SJCRH30 (cell line): ENCODE measurements at regions not wholly inside any gene's neighbourhood (a gene's known extent, or its start where the extent isn't known, plus 50 kb on each side); places are given as distances from the start of the nearest gene placed in this dataset.
A peak's percentile ranks its signal among the peaks of the same experiment; 100 is the strongest.

Experiments used
- DNase-seq, 2 experiments: peaks; one replicate each; pipeline ENCODE4 v3.0.0-alpha.2; 2015 to 2020
- H3K27ac ChIP-seq: fragments of 250-450 bp; sonication (Bioruptor Pico); 2 replicates; pipeline ENCODE4 v1.5.1; 2020; ENCODE audit warnings: mild to moderate bottlenecking, moderate library complexity
- H3K27me3 ChIP-seq: fragments of 250-450 bp; sonication (Bioruptor Pico); 2 replicates; pipeline ENCODE4 v1.5.1; 2020; ENCODE audit warnings: mild to moderate bottlenecking, moderate library complexity
- H3K36me3 ChIP-seq: fragments of 250-450 bp; sonication (Bioruptor Pico); 2 replicates; pipeline ENCODE4 v1.5.1; 2020; ENCODE audit warnings: mild to moderate bottlenecking, moderate library complexity
- H3K4me1 ChIP-seq: fragments of 250-450 bp; sonication (Bioruptor Pico); 2 replicates; pipeline ENCODE4 v1.5.1; 2020; ENCODE audit warnings: mild to moderate bottlenecking, moderate library complexity
- H3K4me3 ChIP-seq: fragments of 250-450 bp; sonication (Bioruptor Pico); 2 replicates; pipeline ENCODE4 v1.5.1; 2020; ENCODE audit warnings: mild to moderate bottlenecking, moderate library complexity
- H3K9me3 ChIP-seq: fragments of 250-450 bp; sonication (Bioruptor Pico); replicated peaks from 2 replicates; pipeline ENCODE4 v1.5.1; 2020; ENCODE audit warnings: mild to moderate bottlenecking, moderate library complexity

- DNase-seq = no peak
- peaks cover 3% of the 10 kb centered on the region; the same call in 1 of the 2 replicates for H3K4me1 ChIP-seq
- no peaks in the 10 kb centered on the region; the same call in 1 of the 2 replicates for H3K27me3 ChIP-seq
- H3K4me3 ChIP-seq = no peak overlapping the region
- no peaks in the 10 kb centered on the region for H3K36me3 ChIP-seq
- H3K9me3 ChIP-seq = no peaks in the 10 kb centered on the region
- no peak overlapping the region for H3K27ac ChIP-seq
These were observed 186.6 kb upstream of the ZNF608 start for GRCh38 chr5:124932791-124933600.

GRCh38 chr5:124935065-124935464, 188.6 kb upstream of the ZNF608 start:
- Histone ChIP-seq H3K27me3 (no peaks in the 10 kb centered on the region; the same call in 1 of the 2 replicates), H3K27ac (no peak overlapping the region)

GRCh38 chr5:124936626-124936933, 190.1 kb upstream of the ZNF608 start:
- H3K27ac ChIP-seq = no peak overlapping the region; the same call in 1 of the 2 replicates
- DNase-seq = no peak
- H3K4me3 ChIP-seq = no peak overlapping the region

More at GRCh38 chr5:124935065-124935464, 188.6 kb upstream of the ZNF608 start:
- Histone ChIP-seq H3K9me3 (no peaks in the 10 kb centered on the region), H3K4me1 (peaks cover 3% of the 10 kb centered on the region; the same call in 1 of the 2 replicates), H3K4me3 (no peak overlapping the region), H3K36me3 (no peaks in the 10 kb centered on the region)
- no peak for DNase-seq

GRCh38 chr5:124941051-124942049, 194.9 kb upstream of the ZNF608 start:
- Histone ChIP-seq H3K9me3 (no peaks in the 10 kb centered on the region), H3K4me1 (no peaks in the 10 kb centered on the region), H3K36me3 (no peaks in the 10 kb centered on the region), H3K27me3 (no peaks in the 10 kb centered on the region), H3K27ac (no peak overlapping the region), H3K4me3 (no peak overlapping the region)
- no peak for DNase-seq

More at GRCh38 chr5:124936626-124936933, 190.1 kb upstream of the ZNF608 start:
- Histone ChIP-seq H3K9me3 (no peaks in the 10 kb centered on the region), H3K27me3 (no peaks in the 10 kb centered on the region; the same call in 1 of the 2 replicates), H3K4me1 (peaks cover 3% of the 10 kb centered on the region; the same call in 1 of the 2 replicates), H3K36me3 (no peaks in the 10 kb centered on the region)

GRCh38 chr5:124948062-124948753, 201.8 kb upstream of the ZNF608 start:
- peak in 1 of 2 experiments; percentile 34 for DNase-seq
- H3K36me3 ChIP-seq = no peaks in the 10 kb centered on the region
- H3K4me1 ChIP-seq = peaks cover 15% of the 10 kb centered on the region
- H3K9me3 ChIP-seq = no peaks in the 10 kb centered on the region
- no peaks in the 10 kb centered on the region for H3K27me3 ChIP-seq
- no peak overlapping the region for H3K4me3 ChIP-seq
- peak overlapping the region; percentile 8; the same call in 1 of the 2 replicates for H3K27ac ChIP-seq

GRCh38 chr5:124948754-124949275, 202.4 kb upstream of the ZNF608 start:
- peak in 1 of 2 experiments; percentile 47 for DNase-seq

GRCh38 chr5:124949862-124950261, 203.4 kb upstream of the ZNF608 start:
- no peaks in the 10 kb centered on the region for H3K27me3 ChIP-seq
- H3K36me3 ChIP-seq = no peaks in the 10 kb centered on the region
- peak in 1 of 2 experiments; percentile 39 for DNase-seq
- H3K4me1 ChIP-seq = peaks cover 15% of the 10 kb centered on the region
- H3K4me3 ChIP-seq = no peak overlapping the region
- H3K9me3 ChIP-seq = no peaks in the 10 kb centered on the region
- H3K27ac ChIP-seq = no peak overlapping the region

More at GRCh38 chr5:124948754-124949275, 202.4 kb upstream of the ZNF608 start:
- Histone ChIP-seq H3K9me3 (no peaks in the 10 kb centered on the region), H3K4me1 (peaks cover 15% of the 10 kb centered on the region), H3K36me3 (no peaks in the 10 kb centered on the region), H3K27ac (peak overlapping the region; percentile 8; the same call in 1 of the 2 replicates), H3K4me3 (no peak overlapping the region), H3K27me3 (no peaks in the 10 kb centered on the region)

GRCh38 chr5:124951105-124951504, 204.7 kb upstream of the ZNF608 start:
- H3K4me3 ChIP-seq = no peak overlapping the region
- peaks cover 15% of the 10 kb centered on the region for H3K4me1 ChIP-seq
- H3K27me3 ChIP-seq = no peaks in the 10 kb centered on the region
- H3K36me3 ChIP-seq = no peaks in the 10 kb centered on the region
- no peak overlapping the region for H3K27ac ChIP-seq
- no peak for DNase-seq
- H3K9me3 ChIP-seq = no peaks in the 10 kb centered on the region

- no peak overlapping the region for H3K27ac ChIP-seq
- H3K9me3 ChIP-seq = no peaks in the 10 kb centered on the region
- no peak overlapping the region for H3K4me3 ChIP-seq
- no peaks in the 10 kb centered on the region for H3K36me3 ChIP-seq
- no peaks in the 10 kb centered on the region for H3K27me3 ChIP-seq
- DNase-seq = no peak
- peaks cover 15% of the 10 kb centered on the region for H3K4me1 ChIP-seq
These were observed 205.2 kb upstream of the ZNF608 start for GRCh38 chr5:124951661-124952060.

- peak; percentile 14 to 49 for DNase-seq
- no peak overlapping the region for H3K27ac ChIP-seq
- no peaks in the 10 kb centered on the region for H3K27me3 ChIP-seq
- H3K4me3 ChIP-seq = no peak overlapping the region
- no peaks in the 10 kb centered on the region for H3K36me3 ChIP-seq
- no peaks in the 10 kb centered on the region for H3K9me3 ChIP-seq
- H3K4me1 ChIP-seq = peaks cover 15% of the 10 kb centered on the region
These were observed 205.6 kb upstream of the ZNF608 start for GRCh38 chr5:124952079-124952478.

GRCh38 chr5:124952566-124952965, 206.1 kb upstream of the ZNF608 start:
- no peaks in the 10 kb centered on the region for H3K36me3 ChIP-seq
- peaks cover 15% of the 10 kb centered on the region for H3K4me1 ChIP-seq
- no peak overlapping the region for H3K4me3 ChIP-seq
- no peaks in the 10 kb centered on the region for H3K9me3 ChIP-seq
- no peak overlapping the region for H3K27ac ChIP-seq
- DNase-seq = no peak
- H3K27me3 ChIP-seq = no peaks in the 10 kb centered on the region

- H3K36me3 ChIP-seq = no peaks in the 10 kb centered on the region
- no peak overlapping the region for H3K27ac ChIP-seq
- no peaks in the 10 kb centered on the region for H3K4me1 ChIP-seq
- H3K27me3 ChIP-seq = no peaks in the 10 kb centered on the region
- DNase-seq = no peak
- H3K9me3 ChIP-seq = no peaks in the 10 kb centered on the region
- H3K4me3 ChIP-seq = no peak overlapping the region
These were observed 208.3 kb upstream of the ZNF608 start for GRCh38 chr5:124954784-124955183.

- DNase-seq = peak; percentile 13 to 48
- Histone ChIP-seq H3K27me3 (no peaks in the 10 kb centered on the region), H3K4me3 (no peak overlapping the region), H3K4me1 (no peaks in the 10 kb centered on the region), H3K36me3 (no peaks in the 10 kb centered on the region), H3K27ac (no peak overlapping the region), H3K9me3 (no peaks in the 10 kb centered on the region)
These were observed 210.1 kb upstream of the ZNF608 start for GRCh38 chr5:124956471-124957029.

GRCh38 chr5:124957063-124957462, 210.6 kb upstream of the ZNF608 start:
- H3K36me3 ChIP-seq = no peaks in the 10 kb centered on the region
- DNase-seq = no peak
- H3K4me1 ChIP-seq = no peaks in the 10 kb centered on the region
- H3K4me3 ChIP-seq = no peak overlapping the region
- H3K27ac ChIP-seq = no peak overlapping the region
- no peaks in the 10 kb centered on the region for H3K9me3 ChIP-seq
- no peaks in the 10 kb centered on the region for H3K27me3 ChIP-seq
